PC-3 (cell line): ENCODE measurements at regions not wholly inside any gene's neighbourhood (a gene's known extent, or its start where the extent isn't known, plus 50 kb on each side); places are given as distances from the start of the nearest gene placed in this dataset.

Experiments used
- ATAC-seq: fragments of 200-7000 bp; cut with Tn5 transposase; 2 replicates; pipeline ENCODE4 v1.9.1; 2020; ENCODE audit warnings: mild to moderate bottlenecking, moderate library complexity
- BruUV-seq: library from RNA; stranded (reverse); fragments of 400-500 nt; replicated peaks from 2 replicates; lab custom pipeline; 2021; lab: Mats Ljungman, UMichigan
- CTCF ChIA-PET: fragments of 300-600 bp; sonication (Branson Sonifier 250); formaldehyde crosslinking; loops from one replicate; lab custom pipeline; 2022; ENCODE audit warnings: antibody characterized with exemption; lab: Charles Lee
- POLR2A ChIA-PET: fragments of 300-600 bp; sonication (Branson Sonifier 250); formaldehyde crosslinking; loops from one replicate; lab custom pipeline; 2022; ENCODE audit warnings: antibody characterized with exemption; ENCODE audit not compliant: unreplicated experiment; lab: Charles Lee
- DNase-seq: peaks from one replicate; pipeline ENCODE4 v3.0.0-alpha.2; 2015
- H2AFZ ChIP-seq: fragments of 300-600 bp; sonication (generic); 2 replicates; pipeline ENCODE4 v1.6.0; 2016; ENCODE audit warnings: antibody characterized with exemption, low read length
- H3F3A ChIP-seq: fragments of 300-600 bp; sonication (generic); one replicate; pipeline ENCODE4 v1.6.0; 2017; ENCODE audit warnings: antibody characterized with exemption, low read length, control low read depth, mild to moderate bottlenecking; ENCODE audit not compliant: unreplicated experiment
- H3K27ac ChIP-seq: fragments of 300-600 bp; sonication (generic); 2 replicates; pipeline ENCODE4 v1.5.1; 2016; ENCODE audit warnings: mild to moderate bottlenecking, low read length
- H3K27me3 ChIP-seq: fragments of 300-600 bp; sonication (generic); 2 replicates; pipeline ENCODE4 v1.6.1; 2016; ENCODE audit warnings: low read length, mixed read lengths
- H3K36me3 ChIP-seq: fragments of 300-600 bp; sonication (generic); 2 replicates; pipeline ENCODE4 v1.6.1; 2016; ENCODE audit warnings: low read depth, mixed run types, low read length, mixed read lengths
- H3K4me1 ChIP-seq: fragments of 300-600 bp; sonication (generic); 2 replicates; pipeline ENCODE4 v1.5.1; 2016; ENCODE audit warnings: low read length; ENCODE audit not compliant: insufficient read depth
- H3K4me2 ChIP-seq: fragments of 300-600 bp; sonication (generic); 2 replicates; pipeline ENCODE4 v1.6.0; 2016; ENCODE audit warnings: low read length
- H3K4me3 ChIP-seq: fragments of 300-600 bp; sonication (generic); 2 replicates; pipeline ENCODE4 v1.5.1; 2016; ENCODE audit warnings: mild to moderate bottlenecking, low read length, mixed read lengths
- H3K79me2 ChIP-seq: fragments of 300-600 bp; sonication (generic); 2 replicates; pipeline ENCODE4 v1.6.1; 2017; ENCODE audit warnings: low read length, mixed read lengths
- H3K9ac ChIP-seq: fragments of 300-600 bp; sonication (generic); 2 replicates; pipeline ENCODE4 v1.6.0; 2016; ENCODE audit warnings: mild to moderate bottlenecking, low read length
- H3K9me2 ChIP-seq: fragments of 300-600 bp; sonication (generic); replicated peaks from 2 replicates; pipeline ENCODE4 v1.6.1; 2016; ENCODE audit warnings: mixed run types, low read length, mixed read lengths
- H3K9me3 ChIP-seq: fragments of 300-600 bp; sonication (generic); 2 replicates; pipeline ENCODE4 v1.6.1; 2016; ENCODE audit warnings: low read length, mixed read lengths
- H4K20me1 ChIP-seq: fragments of 300-600 bp; sonication (generic); 2 replicates; pipeline ENCODE4 v1.6.1; 2016; ENCODE audit warnings: low read length, mixed read lengths
- EZH2 ChIP-seq: fragments of 300-600 bp; sonication (generic); IDR thresholded peaks from one replicate; pipeline ENCODE4 v1.6.1; 2017; ENCODE audit warnings: antibody characterized with exemption, mild to moderate bottlenecking, low read length; ENCODE audit not compliant: unreplicated experiment
- EZH2phosphoT487 ChIP-seq: fragments of 300-600 bp; sonication (generic); IDR thresholded peaks from 2 replicates; pipeline ENCODE4 v1.6.1; 2018; ENCODE audit warnings: mild to moderate bottlenecking, antibody characterized with exemption, low read length, borderline replicate concordance
- intact Hi-C: fragments of 100-400 bp; cut with micrococcal nuclease; formaldehyde crosslinking; loops from 2 replicates; pipeline ENCODE4 v1.9.0; 2023
- TF ChIP-seq, protein P1 (sequence below): fragments of 300-600 bp; sonication (generic); conservative IDR thresholded peaks from 2 replicates; pipeline ENCODE4 v1.5.1; 2017; ENCODE audit warnings: antibody characterized with exemption, low read depth, mild to moderate bottlenecking, low read length

DNA sequence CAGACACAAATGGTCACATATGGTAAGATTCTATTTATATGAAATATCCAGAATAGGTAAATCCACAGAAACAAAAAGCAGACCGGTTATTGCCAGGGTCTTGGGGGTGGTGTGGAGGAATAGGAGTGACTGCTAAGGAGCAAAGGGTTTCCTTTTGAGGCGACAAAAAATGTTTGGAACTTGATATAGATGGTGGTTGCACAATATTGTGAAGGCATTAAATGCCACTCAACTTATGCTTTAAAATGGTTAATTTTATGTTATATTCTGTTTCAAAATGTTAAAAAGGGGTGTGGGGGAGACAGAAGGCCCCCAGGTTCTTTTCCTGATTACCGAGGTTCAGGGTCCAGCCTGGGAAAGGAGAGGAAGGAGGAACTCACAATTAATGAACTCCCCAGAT lies 304.4 kb downstream of the RRAGC start:
- Histone ChIP-seq H3K36me3 (no peaks in the 10 kb centered on the region), H3K9me3 (no peaks in the 10 kb centered on the region), H3K27ac (no peak overlapping the region), H3K79me2 (no peaks in the 10 kb centered on the region), H3K9ac (no peak overlapping the region), H2AFZ (no peak overlapping the region), H3K4me2 (no peak overlapping the region), H4K20me1 (no peaks in the 10 kb centered on the region), H3K27me3 (peaks cover 85% of the 10 kb centered on the region), H3K4me3 (no peak overlapping the region), H3K9me2 (no peaks in the 10 kb centered on the region), H3K4me1 (no peaks in the 10 kb centered on the region), H3F3A (no peaks in the 10 kb centered on the region)
- ATAC-seq (no peak), DNase-seq (no peak)
- BruUV-seq, result no TSS peak
- POLR2A ChIA-PET, result no interaction called here
- CTCF ChIA-PET, result no interaction called here
- TF ChIP-seq, protein P1, sequence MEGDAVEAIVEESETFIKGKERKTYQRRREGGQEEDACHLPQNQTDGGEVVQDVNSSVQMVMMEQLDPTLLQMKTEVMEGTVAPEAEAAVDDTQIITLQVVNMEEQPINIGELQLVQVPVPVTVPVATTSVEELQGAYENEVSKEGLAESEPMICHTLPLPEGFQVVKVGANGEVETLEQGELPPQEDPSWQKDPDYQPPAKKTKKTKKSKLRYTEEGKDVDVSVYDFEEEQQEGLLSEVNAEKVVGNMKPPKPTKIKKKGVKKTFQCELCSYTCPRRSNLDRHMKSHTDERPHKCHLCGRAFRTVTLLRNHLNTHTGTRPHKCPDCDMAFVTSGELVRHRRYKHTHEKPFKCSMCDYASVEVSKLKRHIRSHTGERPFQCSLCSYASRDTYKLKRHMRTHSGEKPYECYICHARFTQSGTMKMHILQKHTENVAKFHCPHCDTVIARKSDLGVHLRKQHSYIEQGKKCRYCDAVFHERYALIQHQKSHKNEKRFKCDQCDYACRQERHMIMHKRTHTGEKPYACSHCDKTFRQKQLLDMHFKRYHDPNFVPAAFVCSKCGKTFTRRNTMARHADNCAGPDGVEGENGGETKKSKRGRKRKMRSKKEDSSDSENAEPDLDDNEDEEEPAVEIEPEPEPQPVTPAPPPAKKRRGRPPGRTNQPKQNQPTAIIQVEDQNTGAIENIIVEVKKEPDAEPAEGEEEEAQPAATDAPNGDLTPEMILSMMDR, result no peak
- TF ChIP-seq EZH2phosphoT487 (no peak), EZH2 (no peak)
- intact Hi-C loops, result no loop called here

- ATAC-seq, result no peak
- TF ChIP-seq EZH2phosphoT487, result no peak
- TF ChIP-seq EZH2, result no peak
- TF ChIP-seq, protein P1, result no peak
- POLR2A ChIA-PET, result no interaction called here
- intact Hi-C loops, result no loop called here
- CTCF ChIA-PET, result no interaction called here
- H3K79me2 ChIP-seq, result no peaks in the 10 kb centered on the region
- no peaks in the 10 kb centered on the region for H3K9me2 ChIP-seq
- BruUV-seq, result no TSS peak
- no peaks in the 10 kb centered on the region for H3K4me1 ChIP-seq
- no peak overlapping the region for H3K9ac ChIP-seq
- H3F3A ChIP-seq, result no peaks in the 10 kb centered on the region
- H3K27ac ChIP-seq, result no peak overlapping the region
- no peak overlapping the region for H3K4me2 ChIP-seq
- no peaks in the 10 kb centered on the region for H3K9me3 ChIP-seq
- H3K27me3 ChIP-seq, result peaks cover 74% of the 10 kb centered on the region
- H2AFZ ChIP-seq, result no peak overlapping the region
- H4K20me1 ChIP-seq, result no peaks in the 10 kb centered on the region
- H3K36me3 ChIP-seq, result no peaks in the 10 kb centered on the region
- H3K4me3 ChIP-seq, result no peak overlapping the region
- no peak for DNase-seq
Measured at GRCh38 chr1:38551318-38552307, 308.0 kb downstream of the RRAGC start.

DNA sequence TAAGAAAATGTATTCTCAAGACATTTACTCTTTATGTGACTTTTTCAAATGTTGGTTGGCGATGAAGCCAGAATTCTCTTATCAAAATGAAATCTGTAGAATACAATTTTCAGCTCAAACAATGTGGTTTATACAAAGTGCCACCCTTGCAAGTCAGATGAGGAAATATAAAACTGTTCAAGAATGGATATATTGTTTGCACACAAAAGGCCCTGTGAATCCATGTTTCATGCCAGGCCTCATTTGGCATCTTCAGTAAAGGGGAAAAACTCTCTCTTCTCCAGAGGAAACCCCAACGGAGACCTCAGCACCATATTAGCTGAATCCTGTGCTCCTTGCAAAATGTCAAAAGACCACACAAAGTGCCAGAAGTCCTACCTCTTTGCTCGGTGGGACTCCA lies 310.4 kb downstream of the RRAGC start:
- Histone ChIP-seq H3K4me2 (no peak overlapping the region), H3K9me2 (no peaks in the 10 kb centered on the region), H3K9me3 (no peaks in the 10 kb centered on the region), H3K27ac (no peak overlapping the region), H3K27me3 (peaks cover 65% of the 10 kb centered on the region), H3K4me3 (no peak overlapping the region), H3K9ac (no peak overlapping the region), H4K20me1 (no peaks in the 10 kb centered on the region), H2AFZ (no peak overlapping the region), H3K36me3 (no peaks in the 10 kb centered on the region), H3K4me1 (no peaks in the 10 kb centered on the region), H3F3A (no peaks in the 10 kb centered on the region), H3K79me2 (no peaks in the 10 kb centered on the region)
- BruUV-seq, result no TSS peak
- ChIA-PET CTCF (no interaction called here), POLR2A (no interaction called here)
- ATAC-seq (no peak), DNase-seq (no peak)
- intact Hi-C loops, result no loop called here
- TF ChIP-seq EZH2 (no peak), EZH2phosphoT487 (no peak)
- TF ChIP-seq, protein P1, result no peak
